B cell (primary cell): ENCODE measurements at regions not wholly inside any gene's neighbourhood (a gene's known extent, or its start where the extent isn't known, plus 50 kb on each side); places are given as distances from the start of the nearest gene placed in this dataset.

Experiments
- ATAC-seq: fragments of 200-7000 bp; cut with Tn5 transposase; one replicate; pipeline ENCODE4 v1.10.0; 2021; ENCODE audit warnings: low read depth, mild to moderate bottlenecking, moderate number of reproducible peaks, moderate library complexity
- CTCF ChIA-PET: fragments of 350-600 bp; sonication (Branson Sonifier 250); formaldehyde crosslinking; loops from one replicate; lab custom pipeline; 2021; ENCODE audit warnings: antibody characterized with exemption, inconsistent platforms; lab: Charles Lee
- POLR2A ChIA-PET: fragments of 350-600 bp; sonication (Branson Sonifier 250); formaldehyde crosslinking; loops from one replicate; lab custom pipeline; 2021; ENCODE audit warnings: antibody characterized with exemption; lab: Charles Lee
- DNase-seq: peaks from one replicate; pipeline ENCODE4 v3.0.0; 2013
- H2AFZ ChIP-seq: 2 replicates; pipeline ENCODE4 v1.6.1; 2012; ENCODE audit warnings: mild to moderate bottlenecking, low read depth, low read length; ENCODE audit not compliant: insufficient read depth, poor library complexity, severe bottlenecking
- H3K27ac ChIP-seq, 2 donors: 1 replicate in 1 of 2; 2 replicates in 1 of 2; pipeline ENCODE4 v1.5.1; 2012 to 2013; ENCODE audit warnings: low read length in 2 of 2, mild to moderate bottlenecking in 2 of 2, moderate library complexity in 1 of 2
- H3K27me3 ChIP-seq, 4 experiments: fragments of 200-600 bp in 1 of 4; sonication (generic) in 1 of 4; replicated peaks in 1 of 4; 1 replicate in 2 of 4; 2 replicates in 2 of 4; pipeline versions ENCODE4 v1.6.1 to v1.7.0; 2013 to 2016; ENCODE audit warnings: low read length in 3 of 4, mild to moderate bottlenecking in 2 of 4, mixed read lengths in 1 of 4, moderate library complexity in 1 of 4; ENCODE audit not compliant: insufficient read depth in 4 of 4, control insufficient read depth in 3 of 4; ENCODE audit errors: control extremely low read depth in 1 of 4
- H3K36me3 ChIP-seq, 2 experiments: replicated peaks in 1 of 2; 1 replicate in 1 of 2; 2 replicates in 1 of 2; pipeline versions ENCODE4 v1.6.1 to v1.7.1; 2013; ENCODE audit warnings: low read length in 1 of 2; ENCODE audit not compliant: insufficient read depth in 2 of 2, control insufficient read depth in 1 of 2; ENCODE audit errors: control extremely low read depth in 1 of 2, extremely low read depth in 1 of 2
- H3K4me1 ChIP-seq, 2 donors: fragments of 200-600 bp in 1 of 2; sonication (generic) in 1 of 2; 1 replicate in 1 of 2; 2 replicates in 1 of 2; pipeline versions ENCODE4 v1.5.1 to v1.6.1; 2013 to 2017; ENCODE audit warnings: low read length in 2 of 2; ENCODE audit not compliant: control insufficient read depth in 2 of 2, insufficient read depth in 2 of 2
- H3K4me2 ChIP-seq: replicated peaks from 2 replicates; pipeline ENCODE3; 2012; ENCODE audit warnings: mild to moderate bottlenecking, low read depth, low read length; ENCODE audit not compliant: poor library complexity, severe bottlenecking
- H3K4me3 ChIP-seq, 5 experiments: fragments of 200-600 bp in 1 of 5; sonication (generic) in 1 of 5; 1 replicate in 3 of 5; 2 replicates in 2 of 5; pipeline versions ENCODE4 v1.5.1 to v1.7.0; 2011 to 2016; ENCODE audit warnings: low read length in 4 of 5, mild to moderate bottlenecking in 4 of 5, low read depth in 2 of 5, control low read depth in 1 of 5, moderate library complexity in 1 of 5; ENCODE audit not compliant: insufficient read depth in 1 of 5; ENCODE audit errors: control extremely low read depth in 1 of 5, extremely low read depth in 1 of 5
- H3K79me2 ChIP-seq: fragments of 200-600 bp; sonication (generic); one replicate; pipeline ENCODE4 v1.6.0; 2016; ENCODE audit warnings: low read length; ENCODE audit not compliant: control insufficient read depth, insufficient read depth
- H3K9ac ChIP-seq: fragments of 200-600 bp; sonication (generic); 2 replicates; pipeline ENCODE4 v1.6.1; 2017; ENCODE audit warnings: mild to moderate bottlenecking, low read length, moderate library complexity
- H3K9me3 ChIP-seq, 3 donors: one replicate each; pipeline versions ENCODE4 v1.6.1 to v1.7.1; 2013; ENCODE audit warnings: low read length in 2 of 3; ENCODE audit not compliant: control insufficient read depth in 2 of 3, insufficient read depth in 1 of 3; ENCODE audit errors: control extremely low read depth in 1 of 3
- H4K20me1 ChIP-seq: 2 replicates; pipeline ENCODE4 v1.6.0; 2012; ENCODE audit warnings: mild to moderate bottlenecking, low read length; ENCODE audit not compliant: insufficient read depth, control insufficient read depth, poor library complexity, severe bottlenecking
- H3K27ac Mint-ChIP-seq: one replicate; pipeline ENCODE4 v1.8.0; 2021; ENCODE audit warnings: mixed read lengths
- H3K27me3 Mint-ChIP-seq: one replicate; pipeline ENCODE4 v1.8.0; 2021; ENCODE audit warnings: mixed read lengths
- H3K4me1 Mint-ChIP-seq: one replicate; pipeline ENCODE4 v1.8.0; 2021; ENCODE audit warnings: mixed read lengths
- H3K4me3 Mint-ChIP-seq: one replicate; pipeline ENCODE4 v1.8.0; 2021; ENCODE audit warnings: mixed read lengths
- H3K9me3 Mint-ChIP-seq: one replicate; pipeline ENCODE4 v1.8.0; 2022; ENCODE audit warnings: mixed read lengths; ENCODE audit not compliant: insufficient read depth
- CTCF ChIP-seq: fragments of 200-600 bp; IDR thresholded peaks from one replicate; pipeline ENCODE4 v1.8.0; 2022; ENCODE audit warnings: antibody characterized with exemption, mild to moderate bottlenecking
- EZH2 ChIP-seq: IDR thresholded peaks from 2 replicates; pipeline ENCODE4 v1.6.1; 2012; ENCODE audit warnings: borderline replicate concordance, low read depth, mild to moderate bottlenecking, moderate library complexity, low read length; ENCODE audit not compliant: insufficient read depth, poor library complexity, severe bottlenecking
- WGBS: methylation state at CpG from one replicate; pipeline ENCODE4 v1.1.5; 2013; ENCODE audit warnings: missing lambda C conversion rate; ENCODE audit not compliant: insufficient coverage; 5-methylcytosine and 5-hydroxymethylcytosine counted together
- intact Hi-C: fragments of 100-400 bp; cut with micrococcal nuclease; formaldehyde crosslinking; loops from one replicate; pipeline ENCODE4 v1.10.0; 2022

- ATAC-seq: no peak
- H3K27ac ChIP-seq: no peak overlapping the region
- H3K27me3 Mint-ChIP-seq: no peaks in the 10 kb centered on the region
- no peaks in the 10 kb centered on the region for H3K27me3 ChIP-seq
- H3K4me3 Mint-ChIP-seq: no peak overlapping the region
- H3K79me2 ChIP-seq: no peaks in the 10 kb centered on the region
- no peak overlapping the region for H3K27ac Mint-ChIP-seq
- no peaks in the 10 kb centered on the region for H3K4me1 Mint-ChIP-seq
- H3K4me3 ChIP-seq: no peak overlapping the region
- ChIA-PET POLR2A (no interaction called here), CTCF (interaction anchor here (0.8 kb wide), 1 partner anchor 48 kb away, joined by 3 read pairs; no protein-coding TSS in a partner anchor)
- H3K9ac ChIP-seq: no peak overlapping the region
- H3K4me1 ChIP-seq: no peaks in the 10 kb centered on the region
- WGBS: no CpG with 5 or more reads among the region's 2 CpGs
- no peaks in the 10 kb centered on the region for H4K20me1 ChIP-seq
- H3K9me3 ChIP-seq: no peaks in the 10 kb centered on the region
- no peaks in the 10 kb centered on the region for H3K36me3 ChIP-seq
- H3K9me3 Mint-ChIP-seq: peaks cover 4% of the 10 kb centered on the region
- intact Hi-C loops: no loop called here
- H3K4me2 ChIP-seq: no peak overlapping the region
- DNase-seq: no peak
- no peak overlapping the region for H2AFZ ChIP-seq
- TF ChIP-seq CTCF (no peak), EZH2 (no peak)
Observed at GRCh38 chr3:8254489-8254888, 247.1 kb upstream of the LMCD1 start.

GRCh38 chr3:8255725-8256124 is 245.9 kb upstream of the LMCD1 start:
- Histone ChIP-seq H4K20me1 (no peaks in the 10 kb centered on the region), H3K4me2 (no peak overlapping the region), H3K4me3 (no peak overlapping the region), H3K9ac (no peak overlapping the region), H3K9me3 (no peaks in the 10 kb centered on the region), H3K27me3 (no peaks in the 10 kb centered on the region), H3K79me2 (no peaks in the 10 kb centered on the region), H2AFZ (no peak overlapping the region), H3K4me1 (no peaks in the 10 kb centered on the region), H3K27ac (no peak overlapping the region), H3K36me3 (no peaks in the 10 kb centered on the region)
- CTCF ChIA-PET: no interaction called here
- ATAC-seq: no peak
- Mint-ChIP-seq H3K4me1 (no peaks in the 10 kb centered on the region), H3K27ac (no peak overlapping the region), H3K4me3 (no peak overlapping the region), H3K9me3 (peaks cover 4% of the 10 kb centered on the region), H3K27me3 (no peaks in the 10 kb centered on the region)
- 100% methylated on average over 1 of the region's 2 CpGs for WGBS
- DNase-seq: no peak
- TF ChIP-seq EZH2 (no peak), CTCF (no peak)
- POLR2A ChIA-PET: no interaction called here
- intact Hi-C loops: no loop called here
